ENCODE measurements at regions not wholly inside any gene's neighbourhood (a gene's known extent, or its start where the extent isn't known, plus 50 kb on each side); places are given as distances from the start of the nearest gene placed in this dataset.
"Not testable (repeated sequence)": the region's sequence is repeated elsewhere in the genome, so short reads cannot be mapped to it uniquely, and the experiment has no call there.

GRCh38 chr13:62375653-62376052 is 960.0 kb upstream of the PCDH20 start:
- DNase-seq (ENCODE audit: extremely low read depth, insufficient read length) = no peak
- no peak for TF ChIP-seq CTCF (IDR thresholded peaks at IDR 0.05; ENCODE audit: insufficient read depth, low read length, poor library complexity, severe bottlenecking)

DNA sequence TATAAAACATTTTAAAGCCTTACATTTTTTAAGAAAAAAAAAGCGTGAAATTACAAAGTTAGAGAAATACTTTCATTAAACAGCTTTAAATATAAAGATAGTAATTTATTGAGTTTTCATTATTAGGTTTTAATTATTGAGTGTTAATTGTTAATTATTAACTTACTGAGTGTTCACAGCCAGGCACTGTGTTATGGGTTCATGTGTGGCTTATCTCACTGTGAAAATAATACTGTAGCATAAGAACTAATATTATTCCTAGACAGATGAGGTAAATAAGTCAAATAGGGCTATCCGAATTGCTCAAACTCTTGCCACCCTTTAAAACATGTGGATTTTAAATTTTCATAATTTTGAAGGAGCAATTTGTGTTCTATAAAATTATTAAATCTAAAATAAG is 956.1 kb upstream of the PCDH20 start:
- Histone ChIP-seq H3K27me3 (replicated peaks; ENCODE audit: control insufficient read depth, insufficient read depth, low read length) (no peaks in the 10 kb centered on the region), H3K4me3 (replicated peaks; ENCODE audit: low read depth, low read length) (no peak overlapping the region), H3K36me3 (ENCODE audit: control insufficient read depth, insufficient read depth, low read length) (no peaks in the 10 kb centered on the region)
- DNase-seq (ENCODE audit: extremely low read depth, insufficient read length) = no peak
- TF ChIP-seq CTCF (IDR thresholded peaks at IDR 0.05; ENCODE audit: insufficient read depth, low read length, poor library complexity, severe bottlenecking) = no peak

More at GRCh38 chr13:62375653-62376052, 960.0 kb upstream of the PCDH20 start:
- H3K27me3 ChIP-seq (replicated peaks; ENCODE audit: control insufficient read depth, insufficient read depth, low read length) = no peaks in the 10 kb centered on the region
- H3K36me3 ChIP-seq (ENCODE audit: control insufficient read depth, insufficient read depth, low read length) = no peaks in the 10 kb centered on the region
- no peak overlapping the region for H3K4me3 ChIP-seq (replicated peaks; ENCODE audit: low read depth, low read length)

- H3K4me3 ChIP-seq (replicated peaks; ENCODE audit: low read depth, low read length); H3K27me3 ChIP-seq (replicated peaks; ENCODE audit: control insufficient read depth, insufficient read depth, low read length); H3K36me3 ChIP-seq (ENCODE audit: control insufficient read depth, insufficient read depth, low read length); DNase-seq (ENCODE audit: extremely low read depth, insufficient read length): not testable (repeated sequence)
These were observed 952.3 kb upstream of the PCDH20 start for GRCh38 chr13:62367971-62368370.

- no peak overlapping the region for H3K4me3 ChIP-seq (replicated peaks; ENCODE audit: low read depth, low read length)
- no peaks in the 10 kb centered on the region for H3K27me3 ChIP-seq (replicated peaks; ENCODE audit: control insufficient read depth, insufficient read depth, low read length)
- no peak for DNase-seq (ENCODE audit: extremely low read depth, insufficient read length)
- TF ChIP-seq CTCF (IDR thresholded peaks at IDR 0.05; ENCODE audit: insufficient read depth, low read length, poor library complexity, severe bottlenecking) = no peak
- H3K36me3 ChIP-seq (ENCODE audit: control insufficient read depth, insufficient read depth, low read length) = no peaks in the 10 kb centered on the region
These were observed 945.0 kb upstream of the PCDH20 start for GRCh38 chr13:62360609-62361008.

- DNase-seq (ENCODE audit: extremely low read depth, insufficient read length) = no peak
- Histone ChIP-seq H3K36me3 (ENCODE audit: control insufficient read depth, insufficient read depth, low read length) (no peaks in the 10 kb centered on the region), H3K4me3 (replicated peaks; ENCODE audit: low read depth, low read length) (no peak overlapping the region), H3K27me3 (replicated peaks; ENCODE audit: control insufficient read depth, insufficient read depth, low read length) (no peaks in the 10 kb centered on the region)
- no peak for TF ChIP-seq CTCF (IDR thresholded peaks at IDR 0.05; ENCODE audit: insufficient read depth, low read length, poor library complexity, severe bottlenecking)
These were observed 942.9 kb upstream of the PCDH20 start for GRCh38 chr13:62358646-62358932.

DNA sequence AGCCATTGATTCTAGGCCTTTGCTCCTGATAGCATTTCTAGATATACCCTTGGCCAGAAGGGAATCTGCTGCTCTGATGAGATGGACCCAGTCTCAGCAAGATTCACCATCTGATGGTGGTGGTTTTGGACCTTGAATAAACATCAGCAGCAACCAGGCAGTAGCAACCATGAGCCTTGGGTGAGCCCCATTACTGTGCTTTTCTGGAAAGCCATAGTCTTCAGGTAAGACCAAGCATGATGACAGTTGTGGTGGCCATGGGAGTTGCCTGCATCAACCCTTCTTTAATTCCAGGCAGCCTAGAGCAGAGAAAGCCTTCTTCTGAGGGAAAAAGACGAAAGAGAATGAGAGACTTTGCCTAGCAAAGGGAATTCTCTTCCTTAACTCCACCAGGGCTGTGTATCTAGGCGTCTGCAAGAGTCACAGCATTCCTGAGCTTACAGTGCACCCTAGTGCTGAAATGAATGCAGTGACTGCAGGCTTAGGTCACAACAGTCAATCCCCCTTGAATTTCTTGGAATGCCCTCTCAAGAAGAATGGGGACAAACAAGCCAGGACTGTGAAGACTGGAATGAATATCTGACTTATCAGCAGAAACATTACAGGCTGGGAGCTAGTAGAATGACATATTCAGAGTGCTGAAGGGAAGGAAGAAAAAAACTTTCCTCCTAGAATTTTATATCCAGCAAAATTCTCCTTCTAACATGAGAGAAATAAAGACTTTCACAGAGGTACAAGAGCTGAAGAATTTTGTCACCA is 942.4 kb upstream of the PCDH20 start:
- DNase-seq (ENCODE audit: extremely low read depth, insufficient read length) = no peak
- Histone ChIP-seq H3K36me3 (ENCODE audit: control insufficient read depth, insufficient read depth, low read length) (no peaks in the 10 kb centered on the region), H3K4me3 (replicated peaks; ENCODE audit: low read depth, low read length) (no peak overlapping the region), H3K27me3 (replicated peaks; ENCODE audit: control insufficient read depth, insufficient read depth, low read length) (no peaks in the 10 kb centered on the region)
- peak; percentile 65 for TF ChIP-seq CTCF (IDR thresholded peaks at IDR 0.05; ENCODE audit: insufficient read depth, low read length, poor library complexity, severe bottlenecking)
